GM12874 (cell line): ENCODE measurements at regions not wholly inside any gene's neighbourhood (a gene's known extent, or its start where the extent isn't known, plus 50 kb on each side); places are given as distances from the start of the nearest gene placed in this dataset.

ENCODE experiments used
- CTCF ChIP-seq: IDR thresholded peaks from 2 replicates; pipeline ENCODE4 v1.5.1; 2011; ENCODE audit warnings: low read depth, mild to moderate bottlenecking, control low read depth, low read length, moderate library complexity; ENCODE audit not compliant: insufficient read depth

GRCh38 chrY:7850191-7850590, 938.6 kb upstream of the AMELY start:
- no peak for TF ChIP-seq CTCF

- no peak for TF ChIP-seq CTCF
These were observed 934.2 kb upstream of the AMELY start for GRCh38 chrY:7845776-7846175.

GRCh38 chrY:7837046-7837445, 925.5 kb upstream of the AMELY start:
- TF ChIP-seq CTCF, result no peak

- no peak for TF ChIP-seq CTCF
These were observed 924.8 kb upstream of the AMELY start for GRCh38 chrY:7836366-7836765.

GRCh38 chrY:7835416-7835815, 923.9 kb upstream of the AMELY start:
- no peak for TF ChIP-seq CTCF

- no peak for TF ChIP-seq CTCF
These were observed 922.7 kb upstream of the AMELY start for GRCh38 chrY:7834284-7834683.

- TF ChIP-seq CTCF, result no peak
These were observed 915.0 kb upstream of the AMELY start for GRCh38 chrY:7826533-7826932.

GRCh38 chrY:7825874-7826273, 914.3 kb upstream of the AMELY start:
- no peak for TF ChIP-seq CTCF
